HepG2 (cell line): ENCODE measurements at regions not wholly inside any gene's neighbourhood (a gene's known extent, or its start where the extent isn't known, plus 50 kb on each side); places are given as distances from the start of the nearest gene placed in this dataset.
"Not testable (repeated sequence)": the region's sequence is repeated elsewhere in the genome, so short reads cannot be mapped to it uniquely, and the experiment has no call there.

Experiments used
- ATAC-seq: fragments of 200-7000 bp; cut with Tn5 transposase; 3 replicates; pipeline ENCODE4 v1.9.1; 2020; ENCODE audit warnings: mild to moderate bottlenecking, moderate library complexity
- BruUV-seq: library from RNA; stranded (reverse); fragments of 400-500 nt; replicated peaks from 2 replicates; lab custom pipeline; 2021; lab: Mats Ljungman, UMichigan
- CTCF ChIA-PET: fragments of 300-600 bp; formaldehyde crosslinking; extraction: SDS; loops from one replicate; lab custom pipeline; 2021; ENCODE audit warnings: low total read pairs, inconsistent platforms, low intra/inter-chr PET ratio; lab: Yijun Ruan, JAX
- POLR2A ChIA-PET: fragments of 350-600 bp; sonication (Branson Sonifier 250); formaldehyde crosslinking; loops from one replicate; lab custom pipeline; 2020; ENCODE audit warnings: antibody characterized with exemption, inconsistent platforms; lab: Yijun Ruan, JAX
- DNase-seq: peaks from one replicate; pipeline ENCODE4 v3.0.0-alpha.2; 2015; ENCODE audit warnings: low spot score
- FAIRE-seq: peaks from 3 replicates; lab custom pipeline; 2011; peaks lifted over from hg19 to GRCh38; lab: Jason Lieb, UNC
- H2AFZ ChIP-seq: one replicate; pipeline ENCODE4 v1.6.1; 2011; ENCODE audit warnings: low read length, inconsistent platforms
- H3K27ac ChIP-seq: fragments of 300-600 bp; 3 replicates; pipeline ENCODE4 v1.8.0; 2011; ENCODE audit warnings: mixed run types, mild to moderate bottlenecking, mixed read lengths, low read length, inconsistent platforms; ENCODE audit not compliant: insufficient read depth; ENCODE audit errors: extremely low read length
- H3K27me3 ChIP-seq, 2 experiments: fragments of 200-600 bp in 1 of 2; 2 replicates in 1 of 2; 3 replicates in 1 of 2; pipeline versions ENCODE4 v1.6.0 to v1.8.0; 2011; ENCODE audit warnings: low read length in 2 of 2, mild to moderate bottlenecking in 2 of 2, moderate library complexity in 2 of 2, inconsistent platforms in 1 of 2; ENCODE audit not compliant: insufficient read depth in 2 of 2, control insufficient read depth in 1 of 2
- H3K36me3 ChIP-seq, 2 experiments: fragments of 200-600 bp in 1 of 2; replicated peaks in 1 of 2; 2 replicates in 1 of 2; 3 replicates in 1 of 2; pipeline versions ENCODE4 v1.5.1 to v1.8.0; 2011; ENCODE audit warnings: low read length in 2 of 2, inconsistent platforms in 1 of 2; ENCODE audit not compliant: insufficient read depth in 2 of 2, control insufficient read depth in 1 of 2
- H3K4me1 ChIP-seq: 2 replicates; pipeline ENCODE4 v1.5.1; 2012; ENCODE audit warnings: low read length, inconsistent platforms; ENCODE audit not compliant: insufficient read depth
- H3K4me2 ChIP-seq: 2 replicates; pipeline ENCODE4 v1.6.0; 2011; ENCODE audit warnings: low read depth, low read length, inconsistent platforms
- H3K4me3 ChIP-seq, 3 experiments: fragments of 200-600 bp in 1 of 3; sonication (generic), shearing (Covaris generic) in 1 of 3; replicated peaks in 1 of 3; 2 replicates each; pipeline ENCODE4 v1.5.1; 2011 to 2016; ENCODE audit warnings: low read length in 3 of 3, inconsistent platforms in 2 of 3, low read depth in 2 of 3, mild to moderate bottlenecking in 2 of 3, control low read depth in 1 of 3, mixed read lengths in 1 of 3; ENCODE audit not compliant: insufficient read depth in 1 of 3
- H3K79me2 ChIP-seq: one replicate; pipeline ENCODE4 v1.6.1; 2011; ENCODE audit warnings: low read length, inconsistent platforms; ENCODE audit not compliant: insufficient read depth
- H3K9ac ChIP-seq: 2 replicates; pipeline ENCODE4 v1.6.0; 2011; ENCODE audit warnings: mild to moderate bottlenecking, low read depth, low read length, inconsistent platforms; ENCODE audit not compliant: insufficient read depth
- H3K9me3 ChIP-seq: 2 replicates; pipeline ENCODE4 v1.5.1; 2012; ENCODE audit warnings: mild to moderate bottlenecking, low read length
- H4K20me1 ChIP-seq: 2 replicates; pipeline ENCODE4 v1.6.0; 2011; ENCODE audit warnings: inconsistent platforms, mild to moderate bottlenecking, low read length, moderate library complexity; ENCODE audit not compliant: insufficient read depth
- ARNT ChIP-seq: fragments of 450-650 bp; IDR thresholded peaks from 2 replicates; pipeline ENCODE4 v1.6.1; 2017
- ATF7 ChIP-seq, 2 experiments: fragments of 450-650 bp in 1 of 2; sonication (generic) in 1 of 2; formaldehyde crosslinking in 1 of 2; IDR thresholded peaks; 2 replicates each; pipeline versions ENCODE4 v1.4.0 to v1.6.1; 2016 to 2020; ENCODE audit warnings: antibody characterized with exemption in 1 of 2, mild to moderate bottlenecking in 1 of 2, missing genetic modification reagents in 1 of 2
- ATM ChIP-seq: fragments of 450-650 bp; IDR thresholded peaks from 2 replicates; pipeline ENCODE4 v1.7.1; 2017; ENCODE audit warnings: mild to moderate bottlenecking, borderline replicate concordance
- CREB1 ChIP-seq, 2 experiments: fragments of 450-650 bp in 1 of 2; IDR thresholded peaks; 2 replicates each; pipeline ENCODE4 v1.6.1; 2016 to 2017; ENCODE audit warnings: control low read depth in 1 of 2, mild to moderate bottlenecking in 1 of 2, missing compliant biosample characterization in 1 of 2, missing genetic modification characterization in 1 of 2
- FOXP1 ChIP-seq, 2 experiments: fragments of 450-650 bp in 1 of 2; IDR thresholded peaks; 2 replicates each; pipeline ENCODE4 v1.6.1; 2017 to 2018; ENCODE audit warnings: antibody characterized with exemption in 1 of 2
- NONO ChIP-seq, 2 experiments: fragments of 450-650 bp in 1 of 2; sonication (generic) in 1 of 2; formaldehyde crosslinking in 1 of 2; IDR thresholded peaks in 1 of 2; conservative IDR thresholded peaks in 1 of 2; 2 replicates each; pipeline versions ENCODE4 v1.6.1 to v1.8.0; 2017 to 2022; ENCODE audit warnings: mild to moderate bottlenecking in 1 of 2, missing genetic modification reagents in 1 of 2, moderate library complexity in 1 of 2
- RAD51 ChIP-seq: fragments of 450-650 bp; IDR thresholded peaks from 2 replicates; pipeline ENCODE4 v1.6.1; 2016; ENCODE audit warnings: borderline replicate concordance
- WGBS: methylation state at CpG from one replicate; pipeline ENCODE4 v1.1.6; 2017; ENCODE audit warnings: low lambda C conversion rate; 5-methylcytosine and 5-hydroxymethylcytosine counted together
- in situ Hi-C: cut with HindIII; loops from 2 replicates; pipeline ENCODE4 v1.10.0; 2017; ENCODE audit warnings: low pct_unique_long_range_greater_than_20kb; ENCODE audit not compliant: extremely low pct_ligation_motif_present
- intact Hi-C: fragments of 100-400 bp; cut with micrococcal nuclease; formaldehyde crosslinking; loops from one replicate; pipeline ENCODE4 v1.10.0; 2022; ENCODE audit not compliant: unreplicated experiment
- TF ChIP-seq, protein P1 (sequence below): sonication (generic); formaldehyde crosslinking; IDR thresholded peaks from 2 replicates; pipeline ENCODE4 v1.4.0; 2020; ENCODE audit warnings: mild to moderate bottlenecking, missing genetic modification reagents
- TF ChIP-seq, protein P2 (sequence below): sonication (generic); formaldehyde crosslinking; IDR thresholded peaks from 2 replicates; pipeline ENCODE4 v1.4.0; 2020; ENCODE audit warnings: mild to moderate bottlenecking, missing genetic modification reagents

DNA sequence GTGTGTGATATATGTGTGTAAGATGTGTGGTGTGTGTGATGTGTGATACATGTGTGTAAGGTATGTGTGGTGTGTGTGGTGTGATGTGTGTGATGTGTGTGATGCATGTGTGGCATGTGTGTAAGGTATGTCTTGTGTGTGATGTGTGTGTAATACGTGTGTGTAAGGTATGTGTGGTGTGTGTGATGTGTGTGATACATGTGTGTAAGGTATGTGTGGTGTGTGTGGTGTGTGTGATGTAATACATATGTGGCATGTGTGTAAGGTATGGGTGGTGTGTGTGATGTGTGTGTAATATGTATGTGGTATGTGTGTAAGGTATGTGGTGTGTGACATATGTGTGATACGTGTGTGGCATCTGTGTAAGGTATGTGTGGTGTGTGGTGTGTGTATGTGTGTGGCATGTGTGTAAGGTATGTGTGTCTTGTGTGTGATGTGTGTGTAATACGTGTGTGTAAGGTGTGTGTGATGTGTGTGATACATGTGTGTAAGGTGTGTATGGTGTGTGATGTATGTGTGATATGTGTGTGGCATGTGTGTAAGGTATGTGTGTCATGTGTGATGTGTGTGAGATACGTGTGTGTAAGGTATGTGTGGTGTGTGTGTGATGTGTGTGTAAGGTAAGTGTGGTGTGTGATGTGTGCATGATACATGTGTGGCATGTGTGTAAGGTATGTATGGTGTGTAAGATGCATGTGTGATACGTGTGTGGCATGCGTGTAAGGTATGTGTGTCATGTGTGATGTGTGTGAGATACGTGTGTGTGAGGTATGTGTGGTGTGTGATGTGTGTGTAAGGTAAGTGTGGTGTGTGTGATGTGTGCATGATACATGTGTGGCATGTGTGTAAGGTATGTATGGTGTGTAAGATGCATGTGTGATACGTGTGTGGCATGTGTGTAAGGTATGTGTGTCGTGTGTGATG lies 126.9 kb downstream of the COPS8 start:
- Histone ChIP-seq H3K27me3 (peaks cover 0 to 17% of the 10 kb centered on the region in 2 experiments; a peak in 2 of 5 replicates), H3K9me3 (peaks cover 15% of the 10 kb centered on the region)
- FAIRE-seq = peak; percentile 88
- POLR2A ChIA-PET; DNase-seq; in situ Hi-C loops; H2AFZ ChIP-seq; intact Hi-C loops; H3K79me2 ChIP-seq; ATAC-seq; H3K4me2 ChIP-seq; H3K4me3 ChIP-seq; H4K20me1 ChIP-seq; H3K36me3 ChIP-seq; CTCF ChIA-PET; H3K4me1 ChIP-seq; BruUV-seq; H3K9ac ChIP-seq; H3K27ac ChIP-seq; TF ChIP-seq CREB1 (CRISPR knock-in tag; IDR thresholded peaks at IDR 0.05); ATF7 (CRISPR knock-in tag; IDR thresholded peaks at IDR 0.05); NONO (CRISPR knock-in tag; conservative IDR thresholded peaks at IDR 0.05); FOXP1 (CRISPR knock-in tag; IDR thresholded peaks at IDR 0.05): not testable (repeated sequence)
- 52% methylated on average over 9 of the region's 9 CpGs for WGBS
- peak; percentile 72; the same call in 1 of the 2 replicates for TF ChIP-seq CREB1 (IDR thresholded peaks at IDR 0.05)
- TF ChIP-seq, protein P1, sequence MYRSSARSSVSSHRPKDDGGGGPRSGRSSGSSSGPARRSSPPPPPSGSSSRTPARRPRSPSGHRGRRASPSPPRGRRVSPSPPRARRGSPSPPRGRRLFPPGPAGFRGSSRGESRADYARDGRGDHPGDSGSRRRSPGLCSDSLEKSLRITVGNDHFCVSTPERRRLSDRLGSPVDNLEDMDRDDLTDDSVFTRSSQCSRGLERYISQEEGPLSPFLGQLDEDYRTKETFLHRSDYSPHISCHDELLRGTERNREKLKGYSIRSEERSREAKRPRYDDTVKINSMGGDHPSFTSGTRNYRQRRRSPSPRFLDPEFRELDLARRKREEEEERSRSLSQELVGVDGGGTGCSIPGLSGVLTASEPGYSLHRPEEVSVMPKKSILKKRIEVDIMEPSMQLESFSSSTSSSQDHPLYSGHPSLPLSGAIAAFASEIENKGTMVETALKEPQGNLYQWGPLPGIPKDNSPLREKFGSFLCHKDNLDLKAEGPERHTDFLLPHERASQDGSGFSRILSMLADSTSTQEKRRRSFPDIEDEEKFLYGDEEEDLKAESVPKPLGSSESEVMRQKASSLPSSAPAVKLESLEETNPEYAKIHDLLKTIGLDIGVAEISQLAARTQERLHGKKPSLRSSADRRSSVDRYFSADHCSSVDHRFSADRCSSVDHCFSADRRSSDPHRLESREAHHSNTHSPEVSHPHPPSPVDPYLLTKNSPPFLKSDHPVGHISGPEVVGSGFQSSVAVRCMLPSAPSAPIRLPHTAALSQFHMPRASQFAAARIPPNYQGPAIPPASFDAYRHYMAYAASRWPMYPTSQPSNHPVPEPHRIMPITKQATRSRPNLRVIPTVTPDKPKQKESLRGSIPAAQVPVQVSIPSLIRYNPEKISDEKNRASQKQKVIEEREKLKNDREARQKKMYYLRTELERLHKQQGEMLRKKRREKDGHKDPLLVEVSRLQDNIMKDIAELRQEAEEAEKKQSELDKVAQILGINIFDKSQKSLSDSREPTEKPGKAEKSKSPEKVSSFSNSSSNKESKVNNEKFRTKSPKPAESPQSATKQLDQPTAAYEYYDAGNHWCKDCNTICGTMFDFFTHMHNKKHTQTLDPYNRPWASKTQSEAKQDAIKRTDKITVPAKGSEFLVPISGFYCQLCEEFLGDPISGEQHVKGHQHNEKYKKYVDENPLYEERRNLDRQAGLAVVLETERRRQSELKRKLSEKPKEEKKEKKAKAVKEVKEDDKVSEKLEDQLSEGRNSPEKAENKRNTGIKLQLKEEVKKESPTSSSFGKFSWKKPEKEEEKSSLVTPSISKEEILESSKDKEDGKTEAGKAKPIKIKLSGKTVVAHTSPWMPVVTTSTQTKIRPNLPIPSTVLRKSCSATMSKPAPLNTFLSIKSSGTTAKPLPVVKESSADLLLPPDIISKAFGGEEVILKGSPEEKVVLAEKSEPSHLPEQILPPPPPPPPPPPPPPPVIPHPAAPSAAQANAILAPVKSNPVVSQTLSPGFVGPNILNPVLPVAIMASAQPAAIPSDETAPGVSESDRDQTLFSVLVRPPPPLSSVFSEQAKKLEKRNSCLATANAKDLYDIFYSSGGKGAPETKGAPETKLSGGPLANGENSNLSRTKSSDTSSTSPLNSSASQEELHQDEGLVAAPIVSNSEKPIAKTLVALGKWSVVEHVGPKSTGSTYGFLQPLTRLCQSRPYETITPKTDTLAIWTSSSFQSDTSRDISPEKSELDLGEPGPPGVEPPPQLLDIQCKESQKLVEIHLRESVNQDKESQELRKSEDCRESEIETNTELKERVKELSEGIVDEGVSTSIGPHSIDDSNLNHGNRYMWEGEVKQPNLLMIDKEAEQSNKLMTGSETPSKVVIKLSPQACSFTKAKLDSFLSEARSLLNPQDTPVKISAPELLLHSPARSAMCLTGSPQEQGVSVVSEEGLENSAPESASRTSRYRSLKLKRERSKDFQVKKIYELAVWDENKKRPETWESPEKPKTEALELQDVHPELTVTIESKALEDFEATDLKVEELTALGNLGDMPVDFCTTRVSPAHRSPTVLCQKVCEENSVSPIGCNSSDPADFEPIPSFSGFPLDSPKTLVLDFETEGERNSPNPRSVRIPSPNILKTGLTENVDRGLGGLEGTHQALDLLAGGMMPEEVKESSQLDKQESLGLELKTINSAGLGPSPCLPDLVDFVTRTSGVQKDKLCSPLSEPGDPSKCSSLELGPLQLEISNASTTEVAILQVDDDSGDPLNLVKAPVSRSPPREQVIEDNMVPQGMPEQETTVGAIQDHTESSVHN (CRISPR knock-in tag) = 0 out of 2 replicates have a peak, but pooled peaks have one; percentile 21
- peak; percentile 18; the same call in 1 of the 2 replicates for TF ChIP-seq RAD51
- TF ChIP-seq ATM = peak; percentile 79
- TF ChIP-seq, protein P2, sequence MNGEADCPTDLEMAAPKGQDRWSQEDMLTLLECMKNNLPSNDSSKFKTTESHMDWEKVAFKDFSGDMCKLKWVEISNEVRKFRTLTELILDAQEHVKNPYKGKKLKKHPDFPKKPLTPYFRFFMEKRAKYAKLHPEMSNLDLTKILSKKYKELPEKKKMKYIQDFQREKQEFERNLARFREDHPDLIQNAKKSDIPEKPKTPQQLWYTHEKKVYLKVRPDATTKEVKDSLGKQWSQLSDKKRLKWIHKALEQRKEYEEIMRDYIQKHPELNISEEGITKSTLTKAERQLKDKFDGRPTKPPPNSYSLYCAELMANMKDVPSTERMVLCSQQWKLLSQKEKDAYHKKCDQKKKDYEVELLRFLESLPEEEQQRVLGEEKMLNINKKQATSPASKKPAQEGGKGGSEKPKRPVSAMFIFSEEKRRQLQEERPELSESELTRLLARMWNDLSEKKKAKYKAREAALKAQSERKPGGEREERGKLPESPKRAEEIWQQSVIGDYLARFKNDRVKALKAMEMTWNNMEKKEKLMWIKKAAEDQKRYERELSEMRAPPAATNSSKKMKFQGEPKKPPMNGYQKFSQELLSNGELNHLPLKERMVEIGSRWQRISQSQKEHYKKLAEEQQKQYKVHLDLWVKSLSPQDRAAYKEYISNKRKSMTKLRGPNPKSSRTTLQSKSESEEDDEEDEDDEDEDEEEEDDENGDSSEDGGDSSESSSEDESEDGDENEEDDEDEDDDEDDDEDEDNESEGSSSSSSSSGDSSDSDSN = 0 out of 2 replicates have a peak, but pooled peaks have one; percentile 24
- TF ChIP-seq ATF7 (IDR thresholded peaks at IDR 0.05) = peak; percentile 55; the same call in 1 of the 2 replicates
- TF ChIP-seq NONO (IDR thresholded peaks at IDR 0.05) = peak; percentile 19; the same call in 1 of the 2 replicates
- TF ChIP-seq ARNT = 0 out of 2 replicates have a peak, but pooled peaks have one; percentile 50
- TF ChIP-seq FOXP1 (IDR thresholded peaks at IDR 0.05) = 0 out of 2 replicates have a peak, but pooled peaks have one; percentile 15
